ENCODE measurements at regions not wholly inside any gene's neighbourhood (a gene's known extent, or its start where the extent isn't known, plus 50 kb on each side); places are given as distances from the start of the nearest gene placed in this dataset.

DNA sequence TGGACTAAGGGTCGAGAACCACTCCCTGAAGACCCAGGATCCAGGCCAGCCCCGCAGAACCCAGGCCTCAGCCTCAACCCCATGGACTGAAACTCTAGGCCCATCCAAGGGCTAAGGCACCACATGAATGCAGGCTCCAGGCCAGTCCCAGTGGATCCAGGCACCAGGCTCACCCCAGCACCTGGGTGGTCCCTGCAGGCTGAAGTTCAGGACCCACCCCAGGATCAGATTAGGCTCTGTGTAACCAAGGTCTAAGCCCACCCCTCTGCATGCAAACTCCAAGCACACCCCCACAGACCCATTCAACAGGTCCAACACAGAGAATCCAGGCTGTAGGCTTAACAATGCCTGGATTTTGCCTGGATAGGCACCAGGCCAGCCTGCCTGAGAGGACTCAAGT lies 1876.2 kb downstream of the PCDH9 start:
- TF ChIP-seq, protein P1, sequence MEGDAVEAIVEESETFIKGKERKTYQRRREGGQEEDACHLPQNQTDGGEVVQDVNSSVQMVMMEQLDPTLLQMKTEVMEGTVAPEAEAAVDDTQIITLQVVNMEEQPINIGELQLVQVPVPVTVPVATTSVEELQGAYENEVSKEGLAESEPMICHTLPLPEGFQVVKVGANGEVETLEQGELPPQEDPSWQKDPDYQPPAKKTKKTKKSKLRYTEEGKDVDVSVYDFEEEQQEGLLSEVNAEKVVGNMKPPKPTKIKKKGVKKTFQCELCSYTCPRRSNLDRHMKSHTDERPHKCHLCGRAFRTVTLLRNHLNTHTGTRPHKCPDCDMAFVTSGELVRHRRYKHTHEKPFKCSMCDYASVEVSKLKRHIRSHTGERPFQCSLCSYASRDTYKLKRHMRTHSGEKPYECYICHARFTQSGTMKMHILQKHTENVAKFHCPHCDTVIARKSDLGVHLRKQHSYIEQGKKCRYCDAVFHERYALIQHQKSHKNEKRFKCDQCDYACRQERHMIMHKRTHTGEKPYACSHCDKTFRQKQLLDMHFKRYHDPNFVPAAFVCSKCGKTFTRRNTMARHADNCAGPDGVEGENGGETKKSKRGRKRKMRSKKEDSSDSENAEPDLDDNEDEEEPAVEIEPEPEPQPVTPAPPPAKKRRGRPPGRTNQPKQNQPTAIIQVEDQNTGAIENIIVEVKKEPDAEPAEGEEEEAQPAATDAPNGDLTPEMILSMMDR (IDR thresholded peaks at IDR 0.05), result no peak
- TF ChIP-seq ZFX (IDR thresholded peaks at IDR 0.05; ENCODE audit: borderline replicate concordance), result no peak

Measured in 22Rv1 (cell line).